Epithelial cell of esophagus (primary cell): ENCODE measurements at regions not wholly inside any gene's neighbourhood (a gene's known extent, or its start where the extent isn't known, plus 50 kb on each side); places are given as distances from the start of the nearest gene placed in this dataset.

ENCODE experiments used
- DNase-seq: peaks from one replicate; pipeline ENCODE4 v3.0.0; 2010; ENCODE audit warnings: low read depth
- H3K4me3 ChIP-seq: 2 replicates; pipeline ENCODE4 v1.5.1; 2011; ENCODE audit warnings: mild to moderate bottlenecking, low read length, control low read depth
- TF ChIP-seq, protein P1 (sequence below): IDR thresholded peaks from 2 replicates; pipeline ENCODE4 v1.5.1; 2011; ENCODE audit warnings: low read depth, mild to moderate bottlenecking, low read length, control low read depth, inconsistent platforms; ENCODE audit not compliant: insufficient read depth; ENCODE audit errors: missing control alignments

- TF ChIP-seq, protein P1, sequence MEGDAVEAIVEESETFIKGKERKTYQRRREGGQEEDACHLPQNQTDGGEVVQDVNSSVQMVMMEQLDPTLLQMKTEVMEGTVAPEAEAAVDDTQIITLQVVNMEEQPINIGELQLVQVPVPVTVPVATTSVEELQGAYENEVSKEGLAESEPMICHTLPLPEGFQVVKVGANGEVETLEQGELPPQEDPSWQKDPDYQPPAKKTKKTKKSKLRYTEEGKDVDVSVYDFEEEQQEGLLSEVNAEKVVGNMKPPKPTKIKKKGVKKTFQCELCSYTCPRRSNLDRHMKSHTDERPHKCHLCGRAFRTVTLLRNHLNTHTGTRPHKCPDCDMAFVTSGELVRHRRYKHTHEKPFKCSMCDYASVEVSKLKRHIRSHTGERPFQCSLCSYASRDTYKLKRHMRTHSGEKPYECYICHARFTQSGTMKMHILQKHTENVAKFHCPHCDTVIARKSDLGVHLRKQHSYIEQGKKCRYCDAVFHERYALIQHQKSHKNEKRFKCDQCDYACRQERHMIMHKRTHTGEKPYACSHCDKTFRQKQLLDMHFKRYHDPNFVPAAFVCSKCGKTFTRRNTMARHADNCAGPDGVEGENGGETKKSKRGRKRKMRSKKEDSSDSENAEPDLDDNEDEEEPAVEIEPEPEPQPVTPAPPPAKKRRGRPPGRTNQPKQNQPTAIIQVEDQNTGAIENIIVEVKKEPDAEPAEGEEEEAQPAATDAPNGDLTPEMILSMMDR = no peak
- no peak overlapping the region for H3K4me3 ChIP-seq
- no peak for DNase-seq
These were observed 229.5 kb downstream of the SOX2 start for GRCh38 chr3:181941250-181941649.

DNA sequence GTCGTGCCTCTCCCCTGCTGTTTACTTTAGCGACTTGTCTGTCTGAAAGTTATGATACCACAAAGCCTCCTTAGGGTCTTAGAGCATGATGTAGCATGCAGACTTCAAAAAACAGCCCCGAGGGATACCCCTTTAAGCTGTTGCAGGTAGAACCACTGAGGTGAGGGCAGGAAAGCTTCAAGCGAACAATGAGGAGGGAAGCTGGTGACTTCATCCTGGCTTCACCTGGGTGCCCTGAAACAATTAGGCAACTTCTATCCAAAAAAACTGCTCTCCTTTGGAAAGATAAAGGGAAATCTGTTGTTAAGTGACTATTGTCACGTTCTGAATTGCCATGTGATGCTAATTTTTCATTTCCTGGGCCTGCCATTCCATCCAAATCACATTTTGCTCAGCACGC is 231.6 kb downstream of the SOX2 start:
- DNase-seq = no peak
- H3K4me3 ChIP-seq = no peak overlapping the region
- TF ChIP-seq, protein P1 = no peak

DNA sequence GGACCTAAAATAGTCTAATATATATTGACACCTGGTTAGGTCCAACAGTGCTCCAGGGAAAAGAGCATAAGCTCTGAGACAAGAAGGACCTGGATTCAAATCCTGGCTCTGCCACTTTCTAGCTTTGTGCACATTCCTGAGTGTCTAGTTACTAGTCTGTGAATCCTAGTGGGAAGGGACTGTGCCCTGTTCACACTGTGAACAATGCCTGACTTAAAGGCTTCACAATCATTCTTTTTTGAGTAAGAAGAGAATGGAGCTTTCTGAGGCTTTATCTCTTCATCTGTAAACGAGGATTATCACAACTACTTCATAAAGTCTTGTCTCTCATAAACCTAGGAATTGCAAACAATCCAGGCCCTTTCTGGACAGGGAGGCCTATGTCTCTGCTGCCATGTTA is 235.9 kb downstream of the SOX2 start:
- no peak overlapping the region for H3K4me3 ChIP-seq
- TF ChIP-seq, protein P1 = no peak
- DNase-seq = no peak

- H3K4me3 ChIP-seq = no peak overlapping the region
- DNase-seq = peak; percentile 64
- TF ChIP-seq, protein P1 = peak; percentile 93
These were observed 236.6 kb downstream of the SOX2 start for GRCh38 chr3:181948286-181948685.

- H3K4me3 ChIP-seq = no peak overlapping the region
- TF ChIP-seq, protein P1 = no peak
- peak; percentile 22 for DNase-seq
These were observed 240.5 kb downstream of the SOX2 start for GRCh38 chr3:181952221-181952620.

- DNase-seq = no peak
- TF ChIP-seq, protein P1 = no peak
- H3K4me3 ChIP-seq = no peak overlapping the region
These were observed 241.2 kb downstream of the SOX2 start for GRCh38 chr3:181952929-181953328.

DNA sequence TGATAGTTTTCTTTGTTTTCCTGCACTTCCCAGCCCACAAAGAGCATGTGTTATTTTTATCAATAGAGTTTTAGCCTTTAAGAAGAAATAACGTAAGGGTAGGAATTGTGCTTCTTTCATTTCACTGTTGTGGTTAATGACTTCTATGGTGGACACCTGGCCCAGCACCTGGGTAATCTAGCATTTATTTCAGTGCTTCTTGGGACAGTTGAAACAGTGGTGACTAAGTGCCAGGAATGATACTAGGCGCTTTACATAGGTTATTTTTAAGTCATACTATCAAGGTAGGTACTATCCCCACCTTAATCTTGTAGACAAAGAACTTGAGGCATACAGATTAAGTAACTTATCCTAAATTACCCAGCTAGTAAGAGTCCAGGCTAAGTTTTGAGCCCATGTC is 243.8 kb downstream of the SOX2 start:
- DNase-seq = no peak
- no peak overlapping the region for H3K4me3 ChIP-seq
- TF ChIP-seq, protein P1 = no peak
